CD4-positive, alpha-beta T cell treated with Interleukin-6 for 4 hours (primary cell): ENCODE measurements at regions not wholly inside any gene's neighbourhood (a gene's known extent, or its start where the extent isn't known, plus 50 kb on each side); places are given as distances from the start of the nearest gene placed in this dataset.
"Not testable (repeated sequence)": the region's sequence is repeated elsewhere in the genome, so short reads cannot be mapped to it uniquely, and the experiment has no call there.

Source experiments
- DNase-seq: peaks from one replicate; pipeline ENCODE4 v3.0.0-alpha.2; 2020; ENCODE audit warnings: mixed read lengths

DNA sequence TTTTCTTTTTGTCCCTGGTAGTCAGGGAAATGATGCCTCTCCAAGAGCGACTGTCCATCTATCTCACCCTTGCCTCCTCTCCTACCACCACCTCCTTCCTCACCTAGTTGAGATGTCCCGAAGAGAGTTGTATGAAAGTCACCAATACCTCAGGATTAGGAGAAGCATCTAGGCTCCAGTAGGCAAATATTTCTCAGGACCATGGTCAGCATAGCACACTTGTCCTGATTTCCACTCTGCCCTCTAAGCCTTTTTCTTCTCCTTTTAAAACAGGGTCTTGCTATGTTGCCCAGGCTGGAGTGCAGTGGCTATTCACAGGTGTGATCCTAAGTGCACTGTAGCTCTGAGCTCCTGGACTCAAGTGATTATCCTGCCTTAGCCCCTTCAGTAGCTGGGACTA is 268.4 kb upstream of the PELI2 start:
- no peak for DNase-seq

DNA sequence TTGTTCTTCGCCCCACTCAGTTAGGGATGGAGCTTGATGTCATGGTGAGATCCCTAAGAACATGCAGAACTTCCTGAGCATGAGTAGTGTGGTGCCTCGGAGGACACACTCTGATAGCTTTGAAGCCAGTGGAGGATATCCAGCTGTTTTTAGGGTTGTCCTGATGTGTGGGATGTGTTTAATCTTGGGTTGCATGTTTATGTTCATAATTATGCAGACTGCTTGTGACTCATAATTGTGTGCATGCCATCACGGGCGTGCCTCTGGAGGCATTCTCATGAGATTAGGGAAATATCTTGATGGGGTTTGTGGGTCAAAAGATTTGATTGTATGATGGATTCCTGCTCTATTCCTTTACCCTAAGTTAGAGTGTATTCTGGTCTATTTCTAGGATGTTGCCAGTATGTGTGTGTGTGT is 267.4 kb upstream of the PELI2 start:
- DNase-seq = no peak

DNA sequence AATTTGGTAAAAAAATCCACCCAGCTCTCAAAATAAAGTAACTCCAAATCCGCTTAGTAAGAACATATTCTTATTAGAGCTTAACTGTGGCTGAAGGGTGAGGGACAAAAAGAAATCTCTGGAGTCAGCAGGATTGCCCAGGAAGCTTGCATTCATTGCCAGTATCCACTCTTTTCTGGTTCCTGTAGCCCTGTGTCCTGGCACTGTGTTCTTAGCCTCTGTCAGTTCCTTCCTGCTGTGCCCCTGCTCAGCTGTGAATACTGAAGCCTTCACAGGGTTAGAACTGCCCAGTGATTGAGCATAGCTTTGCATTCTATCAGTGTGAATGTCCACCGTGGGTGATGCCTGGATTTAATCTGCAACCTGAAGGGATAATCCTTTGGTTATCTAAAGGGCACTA is 266.9 kb upstream of the PELI2 start:
- DNase-seq = no peak

DNA sequence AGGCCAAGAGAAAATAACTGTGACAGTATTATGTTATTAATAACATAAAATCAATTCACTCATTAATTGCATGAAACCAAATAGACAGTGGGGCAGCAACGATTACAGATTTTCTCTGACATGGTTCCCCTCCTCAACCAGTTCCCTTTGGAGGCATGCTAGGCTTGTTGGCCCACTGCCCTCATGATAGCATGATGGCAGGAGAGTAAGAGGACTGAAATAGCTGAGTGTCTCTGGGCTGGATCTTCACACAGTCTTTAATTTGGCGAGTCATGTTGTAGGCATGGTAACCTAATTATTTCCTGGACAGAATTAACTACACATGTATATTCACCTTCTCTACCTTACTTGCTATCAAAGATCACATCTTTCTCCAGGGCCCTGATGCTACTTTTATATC is 266.2 kb upstream of the PELI2 start:
- no peak for DNase-seq

DNA sequence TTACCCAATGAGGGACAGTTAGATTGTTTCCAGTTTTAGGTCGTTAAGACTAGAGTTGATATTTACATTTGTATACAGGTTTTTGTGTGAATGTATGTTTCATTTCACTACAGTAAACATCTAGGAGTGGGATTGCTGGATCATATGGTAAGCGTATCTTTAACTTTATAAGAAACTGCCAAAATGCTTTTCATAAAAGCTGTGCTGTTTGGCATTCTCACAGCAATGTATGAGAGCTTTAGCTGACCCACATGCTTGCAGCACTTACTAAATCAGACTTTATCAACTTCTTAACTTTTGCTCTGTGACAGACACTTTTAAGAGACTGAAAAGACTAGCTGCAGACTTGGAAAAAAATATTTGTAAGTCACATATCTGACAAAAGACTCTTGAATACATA is 262.5 kb upstream of the PELI2 start:
- DNase-seq = no peak

DNA sequence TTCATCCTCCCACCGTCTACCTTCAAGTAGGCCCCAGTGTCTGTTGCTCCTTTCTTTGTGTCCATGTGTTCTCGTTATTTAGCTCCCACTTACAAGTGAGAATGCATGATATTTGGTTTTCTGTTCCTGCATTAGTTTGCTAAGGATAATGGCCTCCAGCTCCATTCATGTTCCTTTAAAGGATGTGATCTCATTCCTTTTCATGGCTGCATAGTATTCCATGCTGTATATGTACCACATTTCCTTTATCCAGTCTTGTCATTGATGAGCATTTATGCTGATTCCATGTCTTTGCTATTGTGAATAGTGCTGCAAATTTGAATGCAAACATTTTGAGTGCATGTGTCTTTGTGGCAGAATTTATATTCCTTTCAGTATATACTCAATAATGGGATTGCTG is 259.6 kb upstream of the PELI2 start:
- DNase-seq = no peak

DNA sequence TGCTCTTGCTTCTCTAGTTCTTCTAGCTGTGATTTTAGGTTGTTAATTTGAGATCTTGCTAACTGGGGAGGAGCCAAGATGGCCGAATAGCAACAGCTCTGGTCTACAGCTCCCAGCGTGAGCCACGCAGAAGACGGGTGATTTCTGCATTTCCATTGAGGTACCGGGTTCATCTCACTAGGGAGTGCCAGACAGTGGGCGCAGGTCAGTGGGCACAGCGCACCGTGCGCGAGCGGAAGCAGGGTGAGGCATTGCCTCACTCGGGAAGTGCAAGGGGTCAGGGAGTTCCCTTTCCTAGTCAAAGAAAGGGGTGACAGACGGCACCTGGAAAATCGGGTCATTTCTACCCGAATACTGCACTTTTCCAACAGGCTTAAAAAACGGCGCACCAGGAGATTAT is 256.6 kb upstream of the PELI2 start:
- not testable (repeated sequence) for DNase-seq

DNA sequence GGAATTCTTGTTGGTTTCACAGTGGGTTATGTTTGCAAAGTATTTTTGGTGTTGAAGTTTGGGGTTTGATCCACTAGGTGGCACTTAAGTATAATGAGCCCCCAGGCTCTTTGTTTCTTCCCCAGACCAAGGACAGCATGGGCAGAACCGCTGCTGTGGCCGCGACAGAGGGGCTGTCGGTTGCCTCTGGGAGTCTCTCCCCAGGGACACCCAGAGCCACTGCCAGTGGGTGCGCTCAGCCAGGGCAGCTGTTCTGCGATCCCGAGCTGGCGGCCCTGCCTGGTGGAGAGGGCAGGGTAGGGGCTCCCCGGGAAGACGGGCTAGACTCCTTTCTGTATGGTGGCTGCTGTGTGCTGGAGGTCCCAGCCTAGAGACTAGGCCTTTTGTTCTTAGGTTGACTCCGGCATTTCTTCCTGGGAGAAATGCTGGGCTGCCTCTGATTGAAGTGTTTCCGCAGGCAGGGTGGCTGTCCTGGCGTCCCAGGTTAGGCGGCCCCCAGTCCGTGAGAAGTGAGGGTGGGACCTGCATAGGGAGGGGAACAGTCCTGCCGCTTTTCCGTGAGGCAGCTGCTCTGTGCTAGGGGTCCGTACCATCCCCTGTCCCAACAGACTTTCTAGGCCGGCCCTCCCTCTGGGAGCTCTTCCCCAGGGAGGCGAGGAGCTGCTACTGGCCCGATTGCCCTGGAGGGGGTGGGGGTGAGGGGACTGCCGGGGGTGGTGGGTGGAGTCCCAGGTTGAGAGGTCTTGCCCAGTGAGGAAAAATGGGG is 253.1 kb upstream of the PELI2 start:
- no peak for DNase-seq

DNA sequence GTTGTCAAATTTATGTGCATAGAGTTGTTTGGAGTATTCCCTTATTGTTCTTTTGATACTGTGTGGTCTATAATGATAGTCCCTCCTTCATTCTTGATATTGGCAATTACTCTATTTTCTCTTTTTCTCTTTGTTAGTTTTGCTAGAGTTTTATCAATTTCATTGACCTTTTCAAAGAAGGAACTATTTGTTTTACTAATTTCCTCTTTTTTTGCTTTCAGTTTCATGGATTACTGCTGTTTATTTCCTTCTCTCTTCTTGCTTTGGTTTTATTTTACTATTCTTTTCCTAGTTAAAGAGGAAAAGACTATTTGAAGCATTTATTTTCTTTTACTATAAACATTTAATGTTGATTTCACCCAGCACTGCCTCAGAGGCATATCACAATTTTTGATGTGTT is 250.9 kb upstream of the PELI2 start:
- DNase-seq = no peak

DNA sequence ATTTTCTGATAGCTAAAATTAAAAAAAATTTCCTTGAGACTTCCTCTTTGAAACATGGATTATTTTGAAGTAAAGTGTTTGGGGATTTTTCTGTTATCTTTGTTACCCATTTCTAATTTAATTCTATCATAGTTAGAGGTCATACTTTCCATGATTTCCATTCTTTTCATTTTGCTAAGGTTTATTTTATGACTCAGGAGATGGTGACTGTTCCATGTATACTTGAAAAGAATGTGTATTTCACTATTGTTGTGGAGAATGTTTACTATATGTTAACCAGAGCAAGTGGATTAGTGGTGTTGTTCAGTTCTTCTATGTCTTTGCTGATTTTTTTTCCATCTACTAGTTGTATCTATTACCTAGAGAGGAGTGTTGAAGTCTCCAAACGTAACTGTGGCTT is 250.5 kb upstream of the PELI2 start:
- no peak for DNase-seq

DNA sequence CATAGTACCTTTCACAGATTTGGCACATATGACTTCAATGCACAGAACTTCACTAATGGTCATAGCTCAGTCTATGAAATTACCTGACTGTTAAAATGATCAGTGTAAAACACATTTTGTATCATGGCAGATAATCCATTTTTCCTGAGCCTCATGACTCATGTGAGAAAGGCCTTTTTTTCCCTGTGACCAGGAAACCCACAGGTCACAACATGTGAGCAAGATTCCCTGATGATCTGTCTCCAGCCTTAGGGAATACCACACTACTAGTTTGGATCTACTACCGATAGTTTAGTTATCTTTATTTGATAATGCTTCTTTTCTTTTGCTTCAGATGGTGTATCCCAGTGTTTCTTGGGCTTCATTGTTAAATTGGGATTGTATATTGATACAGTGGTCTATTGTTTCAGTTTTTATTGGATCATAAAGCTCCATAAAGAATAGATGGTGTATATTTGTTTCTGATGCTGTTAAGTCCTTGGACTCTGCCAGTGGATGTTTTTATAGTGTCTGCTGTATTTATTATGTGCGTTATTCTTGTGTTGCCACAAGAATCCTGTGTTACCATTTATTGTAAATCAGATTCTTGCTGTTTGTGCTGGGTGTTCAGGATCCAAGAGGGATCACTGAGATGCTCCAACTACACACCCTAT is 248.7 kb upstream of the PELI2 start:
- no peak for DNase-seq

DNA sequence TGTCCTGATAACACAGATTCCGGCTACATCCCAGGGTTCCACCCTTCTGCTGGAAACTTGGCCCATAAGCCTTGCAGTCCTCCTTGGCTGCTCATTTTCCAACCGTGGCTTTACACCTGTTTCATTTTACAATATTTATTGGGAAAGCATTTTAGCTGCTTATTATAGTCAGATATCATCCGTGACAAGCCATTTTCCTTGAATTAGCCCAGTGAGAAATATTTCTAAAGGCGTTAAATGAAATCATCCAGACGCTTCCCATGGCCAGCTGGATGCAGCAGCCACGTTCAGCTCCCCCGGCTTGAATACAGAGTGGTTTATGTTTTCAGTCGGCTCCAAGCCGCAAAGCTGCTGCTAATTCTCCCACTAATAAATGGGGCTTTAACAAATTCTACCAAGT is 245.0 kb upstream of the PELI2 start:
- no peak for DNase-seq

DNA sequence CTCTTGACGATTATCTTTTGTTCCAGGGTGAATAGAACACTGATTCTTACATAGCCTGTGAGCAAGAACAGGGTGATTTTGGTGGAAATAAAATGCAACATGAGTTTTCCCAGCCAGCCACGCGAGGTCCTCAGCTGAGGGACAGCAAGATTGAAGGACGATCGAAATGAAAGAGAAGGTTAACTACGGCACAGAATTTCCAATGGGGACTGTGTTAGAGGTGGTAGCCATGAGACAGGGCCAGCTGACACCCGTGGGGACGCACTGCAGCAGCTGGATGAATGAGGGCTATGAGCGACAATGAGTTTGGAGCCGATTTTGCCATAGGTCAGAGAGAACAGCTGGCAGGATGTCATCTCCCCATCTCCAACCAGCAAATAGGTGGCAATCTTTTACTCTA is 243.4 kb upstream of the PELI2 start:
- DNase-seq = no peak

DNA sequence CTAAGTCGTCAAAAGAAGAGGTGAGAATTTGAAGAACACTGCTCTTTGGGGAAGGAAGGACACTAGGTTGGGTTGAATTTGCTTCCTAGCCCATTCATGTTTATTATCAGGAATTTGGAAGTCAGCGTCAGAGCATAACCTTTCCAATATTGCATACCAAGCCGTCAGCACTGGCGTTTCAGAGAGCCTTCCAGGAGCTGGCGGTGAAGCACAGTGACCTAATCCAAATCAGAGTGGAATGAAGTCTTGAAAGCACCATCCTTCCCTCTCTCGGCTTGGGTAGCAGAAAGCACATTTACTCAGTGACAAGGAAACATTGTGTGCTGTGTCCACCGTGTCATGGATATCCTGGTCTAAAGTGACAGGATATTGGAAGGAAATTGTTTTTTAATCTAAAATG is 240.3 kb upstream of the PELI2 start:
- no peak for DNase-seq

DNA sequence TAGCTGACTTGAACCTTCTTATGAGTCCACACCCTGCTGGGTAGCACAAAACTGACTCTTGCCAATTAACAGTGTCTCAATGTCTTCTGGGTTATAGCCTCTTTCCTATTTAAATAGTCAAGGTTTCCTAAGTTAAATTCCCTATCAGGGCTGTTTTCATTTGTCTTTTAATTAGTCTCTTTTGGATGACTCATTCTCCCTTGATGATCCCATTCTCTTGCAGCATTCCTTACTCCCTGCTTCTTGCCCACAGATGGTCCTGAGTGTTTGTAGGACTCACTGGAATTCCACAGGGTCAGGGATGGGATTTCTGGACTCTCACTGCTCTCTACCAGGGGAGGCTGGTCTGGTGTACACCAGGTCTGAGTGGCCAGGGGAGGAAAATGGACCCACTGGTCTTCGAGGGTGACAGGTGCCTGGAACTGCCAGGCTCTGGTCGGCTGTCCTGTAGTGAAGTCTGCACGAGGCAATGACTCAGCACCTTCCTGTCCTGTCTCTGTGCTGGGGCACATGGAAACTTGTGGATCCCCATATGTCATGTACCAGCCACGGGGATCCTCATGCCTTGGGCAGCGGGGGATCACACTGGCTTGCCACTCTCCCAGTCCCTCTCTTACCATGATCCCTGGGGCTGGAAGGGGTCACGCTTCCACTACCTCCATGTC is 236.5 kb upstream of the PELI2 start:
- no peak for DNase-seq

DNA sequence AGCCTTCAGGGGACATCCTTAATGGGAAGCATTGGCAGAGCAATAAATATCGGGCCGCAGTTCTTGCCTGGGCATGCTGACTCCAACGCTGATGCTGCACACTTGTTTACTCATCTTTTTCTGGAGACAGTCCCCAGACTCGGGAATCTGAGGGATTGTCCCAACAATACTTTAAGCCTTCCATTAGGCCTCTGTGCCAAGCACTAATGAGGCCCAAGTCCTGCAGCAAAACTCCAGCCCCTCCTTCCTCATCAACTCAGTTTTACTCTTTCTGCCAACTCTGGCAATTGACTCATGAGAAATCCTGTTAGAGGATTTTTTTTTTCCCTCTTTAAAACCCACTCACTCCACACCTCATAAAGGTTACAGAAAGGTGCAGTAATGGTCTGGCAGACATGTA is 233.4 kb upstream of the PELI2 start:
- DNase-seq = no peak

DNA sequence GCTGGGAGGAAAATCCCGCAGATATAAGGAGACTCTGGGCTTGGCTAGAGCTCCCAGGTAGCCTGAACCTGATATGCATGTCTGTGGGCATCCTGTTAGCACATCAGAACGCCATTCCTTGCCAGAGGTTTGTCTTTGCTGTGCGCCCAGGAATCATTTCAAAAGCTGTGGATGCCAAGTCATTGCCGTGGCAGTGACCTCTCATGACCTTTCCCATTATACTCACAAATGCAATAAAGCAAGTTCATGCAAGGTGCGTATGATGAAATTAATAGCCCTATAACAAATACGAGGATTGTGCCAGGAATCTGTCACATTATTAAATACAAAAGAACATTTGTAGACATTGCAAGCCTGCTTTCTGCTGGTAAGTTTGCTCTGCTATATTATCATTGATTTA is 229.1 kb upstream of the PELI2 start:
- DNase-seq = no peak

DNA sequence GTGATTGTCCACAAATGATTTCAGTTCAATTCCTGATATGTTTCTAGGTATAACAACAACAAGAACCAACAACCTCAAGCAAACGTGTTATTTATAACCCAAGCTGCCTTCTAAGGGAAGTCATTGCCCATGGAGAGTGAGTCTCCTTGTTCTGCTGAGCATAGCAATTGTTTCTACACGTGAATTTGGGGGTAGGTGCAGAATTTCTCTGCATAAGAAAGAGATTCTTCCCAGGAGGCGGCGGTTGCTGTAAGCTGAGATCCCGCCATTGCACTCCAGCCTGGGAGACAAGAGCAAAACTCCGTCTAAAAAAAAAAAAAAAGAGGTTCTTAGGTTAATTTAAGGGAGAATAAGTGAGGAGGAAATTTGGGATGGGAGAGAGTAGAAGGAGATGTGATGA is 226.5 kb upstream of the PELI2 start:
- no peak for DNase-seq

DNA sequence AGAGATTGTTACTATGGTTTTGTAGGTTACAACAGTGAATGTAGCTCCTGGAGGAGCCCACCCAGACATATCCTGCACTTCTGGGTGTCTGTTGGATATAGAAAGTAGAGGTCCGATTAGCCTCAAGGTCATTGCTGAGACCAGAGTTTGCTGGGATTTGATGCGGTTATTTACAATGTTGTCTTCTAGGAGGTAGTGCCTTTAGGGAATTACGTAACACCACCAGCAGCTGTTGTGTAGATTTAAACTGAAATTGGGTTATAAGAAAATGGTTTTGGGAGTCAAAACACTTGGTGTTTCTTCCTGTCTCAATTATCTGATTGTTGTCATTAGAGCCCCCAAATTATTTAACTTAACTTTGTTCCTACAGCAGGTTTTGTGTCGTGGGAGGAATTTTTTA is 225.3 kb upstream of the PELI2 start:
- DNase-seq = no peak

DNA sequence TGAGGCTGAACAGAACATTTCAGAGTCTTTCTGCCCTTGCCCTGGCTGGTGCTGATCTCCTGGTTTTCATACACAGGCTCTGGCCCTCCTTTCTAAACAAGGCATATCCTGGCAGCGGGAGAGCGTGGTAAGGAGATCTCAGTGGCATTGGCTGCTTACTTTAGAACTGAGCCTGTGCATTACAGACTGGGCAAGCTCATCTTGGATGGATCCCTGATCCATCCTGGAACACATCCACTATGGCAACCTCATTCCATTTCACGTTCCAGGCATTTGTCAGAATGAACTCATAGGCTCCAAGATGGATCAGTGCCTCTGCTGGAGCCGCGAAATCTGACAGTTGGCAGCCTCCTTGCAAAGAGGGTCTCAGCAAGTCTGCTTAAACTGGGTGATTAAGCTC is 224.5 kb upstream of the PELI2 start:
- no peak for DNase-seq

DNA sequence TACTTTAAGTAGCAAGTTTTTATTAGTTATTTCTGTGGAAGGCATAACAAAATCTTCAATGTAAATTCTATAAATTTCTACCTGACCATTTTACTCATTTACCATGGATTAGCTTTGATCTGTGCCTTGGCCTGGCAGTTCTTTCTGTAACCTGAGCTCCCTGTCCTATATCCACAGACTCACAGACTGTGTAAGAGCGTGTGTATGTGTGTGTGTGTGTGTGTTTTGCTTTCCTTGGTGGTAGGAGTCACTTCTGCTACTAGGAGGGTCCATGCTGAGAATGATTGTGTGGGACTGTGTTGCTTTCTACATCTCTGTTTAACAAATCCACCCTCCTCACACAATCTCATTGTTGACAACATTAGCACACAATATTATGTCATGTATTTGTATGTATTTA is 221.2 kb upstream of the PELI2 start:
- DNase-seq = no peak

DNA sequence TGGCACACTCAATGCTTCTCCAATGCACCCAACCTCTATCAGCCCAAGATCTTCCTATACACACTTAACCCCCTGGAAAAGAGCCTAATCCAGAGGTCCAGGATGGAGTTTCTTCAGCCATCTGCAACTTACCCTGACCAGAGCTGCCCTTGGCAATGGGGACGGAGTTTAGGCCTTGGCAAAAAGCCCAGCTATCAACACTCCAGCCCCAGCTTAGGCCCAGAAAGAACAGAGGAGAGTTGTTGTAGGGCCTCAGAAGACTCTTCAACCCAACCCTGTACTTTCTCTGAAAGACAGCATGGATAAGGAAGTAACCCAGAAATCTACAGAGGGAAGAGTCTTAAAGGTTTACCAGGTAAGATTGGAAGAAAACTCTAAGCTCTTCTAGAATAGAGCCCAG is 219.3 kb upstream of the PELI2 start:
- no peak for DNase-seq

DNA sequence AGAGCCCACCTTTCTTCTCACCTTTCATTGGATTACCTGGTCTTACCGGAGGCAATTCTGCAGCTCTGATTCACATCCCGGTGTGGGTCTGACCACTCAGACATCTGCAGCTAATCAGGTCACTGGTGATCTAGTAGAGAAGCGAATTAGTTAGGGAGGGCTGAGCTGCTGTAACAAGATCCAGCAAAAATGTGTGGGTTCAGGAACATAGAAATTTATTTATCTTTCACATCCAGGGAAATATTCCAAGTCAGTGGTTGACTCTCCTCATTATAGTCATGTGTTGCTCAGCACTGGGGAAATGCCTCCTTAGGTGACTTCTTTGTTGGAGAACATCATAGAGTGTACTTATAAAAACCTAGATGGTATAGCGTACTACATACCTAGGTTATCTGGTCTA is 218.7 kb upstream of the PELI2 start:
- DNase-seq = no peak

DNA sequence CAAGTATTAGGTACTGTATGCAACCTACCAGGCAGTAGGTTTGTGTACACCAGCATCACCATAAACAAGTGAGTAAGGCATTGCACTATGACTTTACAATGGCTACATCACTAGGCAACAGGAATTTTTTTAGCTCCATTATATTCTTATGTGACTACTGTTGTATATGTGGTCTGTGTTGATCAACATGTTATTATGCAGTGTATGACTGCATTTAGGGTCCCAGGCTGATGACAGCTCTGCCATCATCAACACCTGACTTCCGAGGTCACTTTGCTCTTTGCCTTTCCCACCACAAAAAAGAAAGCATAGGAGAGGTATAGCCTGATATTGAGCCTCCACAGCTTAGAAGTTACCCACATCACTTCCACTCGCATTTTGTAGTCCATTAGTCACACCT is 217.5 kb upstream of the PELI2 start:
- no peak for DNase-seq

DNA sequence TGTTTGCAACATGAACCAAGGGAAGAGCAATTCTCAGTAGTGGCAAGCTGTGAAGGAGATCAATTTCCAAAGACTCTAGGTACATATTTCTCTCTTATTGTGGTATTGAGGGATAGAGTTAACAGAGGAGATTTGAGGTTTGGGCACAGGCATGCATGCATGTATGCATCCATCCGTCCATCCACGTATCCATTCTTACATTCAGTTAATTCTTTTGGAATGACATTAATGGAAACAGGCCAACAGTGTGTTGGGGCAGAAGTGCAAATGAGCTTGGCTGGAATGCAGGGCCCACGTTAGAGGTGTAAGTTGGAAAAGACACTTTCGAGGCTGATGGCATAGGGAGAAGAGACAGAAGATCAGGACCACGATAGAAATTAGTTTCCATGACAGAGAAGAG is 216.9 kb upstream of the PELI2 start:
- DNase-seq = no peak
